Fibroblast of skin of right biceps (primary cell): ENCODE measurements at regions not wholly inside any gene's neighbourhood (a gene's known extent, or its start where the extent isn't known, plus 50 kb on each side); places are given as distances from the start of the nearest gene placed in this dataset.

ENCODE experiments used
- DNase-seq: peaks from one replicate; pipeline ENCODE4 v3.0.0-alpha.2; 2013

GRCh38 chr10:111455776-111456426 is 379.1 kb downstream of the ADRA2A start:
- DNase-seq: no peak

- DNase-seq: no peak
These were observed 381.4 kb downstream of the ADRA2A start for GRCh38 chr10:111458256-111458655.

GRCh38 chr10:111459967-111460366 is 383.1 kb downstream of the ADRA2A start:
- no peak for DNase-seq

- DNase-seq: no peak
These were observed 395.6 kb downstream of the ADRA2A start for GRCh38 chr10:111472445-111472844.

GRCh38 chr10:111473361-111473760 is 396.5 kb downstream of the ADRA2A start:
- no peak for DNase-seq

GRCh38 chr10:111474786-111475185 is 398.0 kb downstream of the ADRA2A start:
- DNase-seq: no peak

- peak; percentile 81 for DNase-seq
These were observed 398.9 kb downstream of the ADRA2A start for GRCh38 chr10:111475720-111476119.

- DNase-seq: peak; percentile 12
These were observed 401.8 kb downstream of the ADRA2A start for GRCh38 chr10:111478651-111479050.

GRCh38 chr10:111479966-111480365 is 403.1 kb downstream of the ADRA2A start:
- peak; percentile 76 for DNase-seq

GRCh38 chr10:111481261-111481826 is 404.5 kb downstream of the ADRA2A start:
- peak; percentile 53 for DNase-seq

GRCh38 chr10:111481866-111482265 is 405.0 kb downstream of the ADRA2A start:
- no peak for DNase-seq

- DNase-seq: no peak
These were observed 405.9 kb downstream of the ADRA2A start for GRCh38 chr10:111482621-111483216.

- DNase-seq: no peak
These were observed 408.9 kb downstream of the ADRA2A start for GRCh38 chr10:111485767-111486166.

- no peak for DNase-seq
These were observed 409.5 kb downstream of the ADRA2A start for GRCh38 chr10:111486346-111486745.

- no peak for DNase-seq
These were observed 411.8 kb downstream of the ADRA2A start for GRCh38 chr10:111488668-111489067.

GRCh38 chr10:111491154-111491553 is 414.3 kb downstream of the ADRA2A start:
- no peak for DNase-seq

GRCh38 chr10:111493024-111493625 is 416.3 kb downstream of the ADRA2A start:
- DNase-seq: no peak

- DNase-seq: no peak
These were observed 421.7 kb downstream of the ADRA2A start for GRCh38 chr10:111498560-111498959.

GRCh38 chr10:111504376-111504775 is 427.5 kb downstream of the ADRA2A start:
- no peak for DNase-seq

- no peak for DNase-seq
These were observed 429.6 kb downstream of the ADRA2A start for GRCh38 chr10:111506266-111507034.

- DNase-seq: no peak
These were observed 434.9 kb downstream of the ADRA2A start for GRCh38 chr10:111511751-111512150.

- no peak for DNase-seq
These were observed 438.4 kb downstream of the ADRA2A start for GRCh38 chr10:111515264-111515663.

- no peak for DNase-seq
These were observed 438.9 kb downstream of the ADRA2A start for GRCh38 chr10:111515706-111516105.
